AG09309 (cell line): ENCODE measurements at regions not wholly inside any gene's neighbourhood (a gene's known extent, or its start where the extent isn't known, plus 50 kb on each side); places are given as distances from the start of the nearest gene placed in this dataset.

ENCODE experiments used
- DNase-seq: peaks from one replicate; pipeline ENCODE4 v3.0.0-alpha.2; 2010; ENCODE audit warnings: low read depth
- H3K4me3 ChIP-seq: 2 replicates; pipeline ENCODE4 v1.5.1; 2011; ENCODE audit warnings: mild to moderate bottlenecking, low read depth, low read length, moderate library complexity; ENCODE audit not compliant: control insufficient read depth
- CTCF ChIP-seq: IDR thresholded peaks from 2 replicates; pipeline ENCODE4 v1.5.1; 2011; ENCODE audit warnings: mild to moderate bottlenecking, low read depth, low read length, inconsistent platforms; ENCODE audit not compliant: insufficient read depth, control insufficient read depth; ENCODE audit errors: missing control alignments

DNA sequence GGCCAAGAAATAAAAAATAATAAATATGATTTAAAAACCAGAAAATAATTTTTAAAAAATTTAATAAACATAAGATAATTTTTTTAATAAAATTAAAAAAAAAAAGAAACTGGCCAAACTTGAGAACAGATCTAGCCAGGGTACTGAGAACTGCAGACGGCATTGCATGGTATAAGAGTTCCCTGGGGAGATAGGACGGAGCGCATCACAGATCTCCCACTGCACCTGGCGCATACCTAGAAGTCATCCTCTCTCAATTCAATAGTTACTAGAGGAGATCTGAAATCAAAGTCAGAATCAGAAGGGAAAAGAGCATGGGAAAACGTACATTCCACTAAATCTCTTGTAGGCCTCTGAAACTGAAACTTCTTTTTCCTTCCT, 58.9 kb upstream of the BCL2L14 start:
- no peak overlapping the region for H3K4me3 ChIP-seq
- TF ChIP-seq CTCF: no peak
- DNase-seq: no peak

- DNase-seq: no peak
- TF ChIP-seq CTCF: no peak
- no peak overlapping the region for H3K4me3 ChIP-seq
These were observed 55.6 kb upstream of the BCL2L14 start for GRCh38 chr12:12015073-12015685.

DNA sequence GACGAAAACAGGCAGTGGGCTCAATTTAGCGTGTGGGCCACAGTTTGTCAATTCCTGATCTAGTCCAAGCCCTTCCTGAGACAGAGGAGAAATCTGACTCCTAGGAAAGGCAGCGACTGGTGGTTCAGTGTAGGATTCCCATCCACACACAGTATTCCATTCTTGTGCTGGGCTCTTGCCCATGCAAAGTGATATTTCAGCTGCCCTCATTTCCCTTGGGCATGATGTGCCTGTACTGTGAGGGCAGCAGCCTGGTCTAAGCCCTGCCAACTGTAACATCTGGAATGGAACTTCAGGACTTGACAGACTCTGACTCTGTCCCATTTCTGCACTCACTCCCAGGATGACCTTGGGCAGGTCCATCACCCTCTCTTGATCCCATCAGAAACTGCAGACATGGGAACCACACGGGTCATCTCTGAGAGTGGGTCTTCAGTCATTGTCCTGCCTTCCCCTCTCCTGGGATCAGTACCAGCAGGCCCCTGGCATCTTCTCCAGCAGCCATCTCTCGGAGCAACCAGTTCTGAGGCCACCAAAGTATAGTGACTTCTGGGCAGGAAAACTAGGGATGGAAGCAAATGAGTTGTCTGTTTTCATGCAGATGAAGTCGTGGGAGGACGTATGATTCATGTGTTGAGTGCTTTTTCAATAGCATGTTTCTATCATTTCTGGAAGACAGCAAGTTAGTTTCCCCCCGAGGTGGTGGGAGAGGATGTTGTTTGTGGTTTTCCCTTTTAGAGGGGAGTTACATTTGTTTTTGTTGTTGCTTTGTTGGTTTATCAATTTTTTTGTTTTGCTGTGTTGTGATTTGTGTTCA, 54.2 kb upstream of the BCL2L14 start:
- H3K4me3 ChIP-seq: no peak overlapping the region
- no peak for TF ChIP-seq CTCF
- no peak for DNase-seq

DNA sequence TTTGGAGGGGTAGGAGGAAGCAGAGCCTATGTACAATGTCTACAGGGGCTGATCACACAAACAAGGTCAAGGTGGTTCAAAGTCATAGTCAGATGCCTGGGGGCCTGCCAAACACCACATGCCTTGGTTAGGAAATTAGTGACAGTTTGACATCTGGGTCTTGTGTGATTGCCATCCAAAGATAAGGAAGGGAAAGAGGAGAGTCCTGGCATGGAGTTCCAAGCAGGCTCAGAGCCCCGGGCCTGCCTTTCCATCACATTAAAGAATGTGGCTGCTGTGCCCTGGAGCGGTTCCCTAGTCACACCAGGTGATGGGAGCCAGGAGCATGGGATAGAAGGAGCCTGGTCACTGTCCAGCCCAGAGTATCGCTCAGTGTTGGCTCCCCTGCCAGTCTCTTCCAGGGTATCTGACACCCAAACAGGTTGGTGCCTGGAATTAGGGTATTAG, 53.6 kb upstream of the BCL2L14 start:
- no peak overlapping the region for H3K4me3 ChIP-seq
- no peak for TF ChIP-seq CTCF
- DNase-seq: no peak

- no peak for DNase-seq
- no peak for TF ChIP-seq CTCF
- no peak overlapping the region for H3K4me3 ChIP-seq
These were observed 52.9 kb upstream of the BCL2L14 start for GRCh38 chr12:12017798-12018197.

DNA sequence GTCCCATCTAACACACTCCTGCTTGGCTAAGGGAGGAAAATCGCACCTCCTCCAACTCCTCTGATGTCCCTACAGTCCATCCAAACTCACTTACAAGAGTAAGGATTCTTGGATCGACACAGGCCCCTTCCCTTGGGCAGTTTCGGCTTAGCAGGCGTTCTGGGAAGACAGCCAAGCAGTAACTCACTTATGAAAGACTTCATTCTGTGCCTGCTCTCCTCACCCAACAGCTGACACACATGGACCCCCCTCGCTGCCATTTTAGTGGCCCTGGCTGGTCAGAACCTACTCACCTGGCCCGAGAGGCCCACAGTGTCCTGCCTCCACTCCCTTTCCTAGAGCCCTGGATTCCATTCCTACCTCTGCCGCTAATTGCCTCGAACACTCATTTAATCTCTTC, 52.3 kb upstream of the BCL2L14 start:
- no peak for DNase-seq
- no peak overlapping the region for H3K4me3 ChIP-seq
- no peak for TF ChIP-seq CTCF
